ENCODE measurements at regions not wholly inside any gene's neighbourhood (a gene's known extent, or its start where the extent isn't known, plus 50 kb on each side); places are given as distances from the start of the nearest gene placed in this dataset.
"Not testable (repeated sequence)": the region's sequence is repeated elsewhere in the genome, so short reads cannot be mapped to it uniquely, and the experiment has no call there.

- no peak for DNase-seq (ENCODE audit: low spot score)
These were observed 98.2 kb upstream of the TRIB2 start for GRCh38 chr2:12618576-12618975.

GRCh38 chr2:12619975-12620374 lies 96.8 kb upstream of the TRIB2 start:
- no peak for DNase-seq (ENCODE audit: low spot score)

- DNase-seq (ENCODE audit: low spot score) = no peak
These were observed 96.0 kb upstream of the TRIB2 start for GRCh38 chr2:12620759-12621158.

- no peak for DNase-seq (ENCODE audit: low spot score)
These were observed 93.7 kb upstream of the TRIB2 start for GRCh38 chr2:12623051-12623450.

- DNase-seq (ENCODE audit: low spot score) = no peak
These were observed 92.4 kb upstream of the TRIB2 start for GRCh38 chr2:12624384-12624783.

- no peak for DNase-seq (ENCODE audit: low spot score)
These were observed 91.7 kb upstream of the TRIB2 start for GRCh38 chr2:12624905-12625598.

- not testable (repeated sequence) for DNase-seq (ENCODE audit: low spot score)
These were observed 88.2 kb upstream of the TRIB2 start for GRCh38 chr2:12628541-12628940.

GRCh38 chr2:12636837-12637581 lies 79.7 kb upstream of the TRIB2 start:
- no peak for DNase-seq (ENCODE audit: low spot score)

- DNase-seq (ENCODE audit: low spot score) = no peak
These were observed 79.0 kb upstream of the TRIB2 start for GRCh38 chr2:12637754-12638153.

- DNase-seq (ENCODE audit: low spot score) = no peak
These were observed 75.3 kb upstream of the TRIB2 start for GRCh38 chr2:12641441-12641840.

GRCh38 chr2:12642332-12642731 lies 74.4 kb upstream of the TRIB2 start:
- DNase-seq (ENCODE audit: low spot score) = no peak

- DNase-seq (ENCODE audit: low spot score) = no peak
These were observed 73.9 kb upstream of the TRIB2 start for GRCh38 chr2:12642859-12643258.

- DNase-seq (ENCODE audit: low spot score) = no peak
These were observed 66.9 kb upstream of the TRIB2 start for GRCh38 chr2:12649602-12650400.

- DNase-seq (ENCODE audit: low spot score) = no peak
These were observed 65.1 kb upstream of the TRIB2 start for GRCh38 chr2:12651641-12652040.

- no peak for DNase-seq (ENCODE audit: low spot score)
These were observed 64.0 kb upstream of the TRIB2 start for GRCh38 chr2:12652723-12653122.

GRCh38 chr2:12657560-12657959 lies 59.2 kb upstream of the TRIB2 start:
- DNase-seq (ENCODE audit: low spot score) = no peak

GRCh38 chr2:12658310-12658945 lies 58.3 kb upstream of the TRIB2 start:
- no peak for DNase-seq (ENCODE audit: low spot score)

GRCh38 chr2:12661489-12661888 lies 55.2 kb upstream of the TRIB2 start:
- DNase-seq (ENCODE audit: low spot score) = no peak

- peak; percentile 3 for DNase-seq (ENCODE audit: low spot score)
These were observed 53.3 kb upstream of the TRIB2 start for GRCh38 chr2:12663306-12664037.

GRCh38 chr2:12665334-12665733 lies 51.4 kb upstream of the TRIB2 start:
- no peak for DNase-seq (ENCODE audit: low spot score)

GRCh38 chr2:12666445-12666844 lies 50.3 kb upstream of the TRIB2 start:
- DNase-seq (ENCODE audit: low spot score) = no peak

Data from globus pallidus (tissue), 1 donor.